ENCODE measurements at regions not wholly inside any gene's neighbourhood (a gene's known extent, or its start where the extent isn't known, plus 50 kb on each side); places are given as distances from the start of the nearest gene placed in this dataset.
"Not testable (repeated sequence)": the region's sequence is repeated elsewhere in the genome, so short reads cannot be mapped to it uniquely, and the experiment has no call there.

DNA sequence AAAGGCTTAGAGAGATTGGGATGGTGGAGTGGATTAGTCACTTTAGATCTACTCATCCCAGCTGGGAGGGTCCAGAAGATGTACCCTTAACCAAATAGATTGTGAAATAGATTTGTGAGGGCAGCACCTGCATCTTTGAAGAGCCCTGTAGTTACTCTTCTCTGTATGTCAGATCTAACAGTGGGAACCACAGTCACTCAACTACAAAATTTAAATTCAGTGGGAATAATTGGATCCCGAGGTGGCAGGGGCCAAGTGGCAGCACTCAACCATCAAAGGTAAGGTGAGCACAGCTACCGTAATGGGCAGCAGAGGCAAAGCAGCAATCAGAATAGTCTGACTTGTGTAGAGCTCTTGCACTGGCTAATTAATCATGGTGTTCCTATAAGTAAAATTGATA lies 99.5 kb upstream of the POU3F1 start:
- TF ChIP-seq, protein P1, sequence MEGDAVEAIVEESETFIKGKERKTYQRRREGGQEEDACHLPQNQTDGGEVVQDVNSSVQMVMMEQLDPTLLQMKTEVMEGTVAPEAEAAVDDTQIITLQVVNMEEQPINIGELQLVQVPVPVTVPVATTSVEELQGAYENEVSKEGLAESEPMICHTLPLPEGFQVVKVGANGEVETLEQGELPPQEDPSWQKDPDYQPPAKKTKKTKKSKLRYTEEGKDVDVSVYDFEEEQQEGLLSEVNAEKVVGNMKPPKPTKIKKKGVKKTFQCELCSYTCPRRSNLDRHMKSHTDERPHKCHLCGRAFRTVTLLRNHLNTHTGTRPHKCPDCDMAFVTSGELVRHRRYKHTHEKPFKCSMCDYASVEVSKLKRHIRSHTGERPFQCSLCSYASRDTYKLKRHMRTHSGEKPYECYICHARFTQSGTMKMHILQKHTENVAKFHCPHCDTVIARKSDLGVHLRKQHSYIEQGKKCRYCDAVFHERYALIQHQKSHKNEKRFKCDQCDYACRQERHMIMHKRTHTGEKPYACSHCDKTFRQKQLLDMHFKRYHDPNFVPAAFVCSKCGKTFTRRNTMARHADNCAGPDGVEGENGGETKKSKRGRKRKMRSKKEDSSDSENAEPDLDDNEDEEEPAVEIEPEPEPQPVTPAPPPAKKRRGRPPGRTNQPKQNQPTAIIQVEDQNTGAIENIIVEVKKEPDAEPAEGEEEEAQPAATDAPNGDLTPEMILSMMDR (IDR thresholded peaks at IDR 0.05; ENCODE audit: insufficient read depth, low read length), result not testable (repeated sequence)
- TF ChIP-seq, protein P2, sequence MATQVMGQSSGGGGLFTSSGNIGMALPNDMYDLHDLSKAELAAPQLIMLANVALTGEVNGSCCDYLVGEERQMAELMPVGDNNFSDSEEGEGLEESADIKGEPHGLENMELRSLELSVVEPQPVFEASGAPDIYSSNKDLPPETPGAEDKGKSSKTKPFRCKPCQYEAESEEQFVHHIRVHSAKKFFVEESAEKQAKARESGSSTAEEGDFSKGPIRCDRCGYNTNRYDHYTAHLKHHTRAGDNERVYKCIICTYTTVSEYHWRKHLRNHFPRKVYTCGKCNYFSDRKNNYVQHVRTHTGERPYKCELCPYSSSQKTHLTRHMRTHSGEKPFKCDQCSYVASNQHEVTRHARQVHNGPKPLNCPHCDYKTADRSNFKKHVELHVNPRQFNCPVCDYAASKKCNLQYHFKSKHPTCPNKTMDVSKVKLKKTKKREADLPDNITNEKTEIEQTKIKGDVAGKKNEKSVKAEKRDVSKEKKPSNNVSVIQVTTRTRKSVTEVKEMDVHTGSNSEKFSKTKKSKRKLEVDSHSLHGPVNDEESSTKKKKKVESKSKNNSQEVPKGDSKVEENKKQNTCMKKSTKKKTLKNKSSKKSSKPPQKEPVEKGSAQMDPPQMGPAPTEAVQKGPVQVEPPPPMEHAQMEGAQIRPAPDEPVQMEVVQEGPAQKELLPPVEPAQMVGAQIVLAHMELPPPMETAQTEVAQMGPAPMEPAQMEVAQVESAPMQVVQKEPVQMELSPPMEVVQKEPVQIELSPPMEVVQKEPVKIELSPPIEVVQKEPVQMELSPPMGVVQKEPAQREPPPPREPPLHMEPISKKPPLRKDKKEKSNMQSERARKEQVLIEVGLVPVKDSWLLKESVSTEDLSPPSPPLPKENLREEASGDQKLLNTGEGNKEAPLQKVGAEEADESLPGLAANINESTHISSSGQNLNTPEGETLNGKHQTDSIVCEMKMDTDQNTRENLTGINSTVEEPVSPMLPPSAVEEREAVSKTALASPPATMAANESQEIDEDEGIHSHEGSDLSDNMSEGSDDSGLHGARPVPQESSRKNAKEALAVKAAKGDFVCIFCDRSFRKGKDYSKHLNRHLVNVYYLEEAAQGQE (IDR thresholded peaks at IDR 0.05; ENCODE audit: insufficient replicate concordance, low read depth), result not testable (repeated sequence)
- TF ChIP-seq GABPA (IDR thresholded peaks at IDR 0.05; ENCODE audit: low read depth), result not testable (repeated sequence)

Measured in HL-60 (cell line).